HG03342 (cell line): ENCODE measurements at regions not wholly inside any gene's neighbourhood (a gene's known extent, or its start where the extent isn't known, plus 50 kb on each side); places are given as distances from the start of the nearest gene placed in this dataset.

Experiments
- ATAC-seq: cut with Tn5 transposase; IDR thresholded peaks from one replicate; pipeline ENCODE4 v1.9.1; 2021; ENCODE audit warnings: mild to moderate bottlenecking, moderate library complexity; ENCODE audit not compliant: unreplicated experiment

DNA sequence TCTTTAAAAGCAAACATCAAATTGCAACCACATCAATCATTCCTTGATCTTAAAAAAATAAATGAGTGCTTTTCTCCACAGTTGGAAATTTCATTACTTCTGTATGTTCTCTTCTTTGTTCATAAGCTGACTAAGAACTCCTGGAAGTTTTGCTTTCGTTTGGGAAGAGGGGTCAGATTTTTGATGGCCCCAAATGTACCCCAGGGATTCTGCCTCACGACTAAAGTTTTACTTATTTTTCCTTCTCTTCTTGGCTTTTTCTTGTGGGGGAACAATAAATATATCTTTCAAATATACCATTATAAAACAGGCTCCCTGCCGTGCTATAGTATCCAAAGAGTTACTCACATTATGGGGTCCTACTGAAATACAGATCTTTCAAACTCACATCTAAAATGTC, 215.0 kb upstream of the CDIN1 start:
- no peak for ATAC-seq

DNA sequence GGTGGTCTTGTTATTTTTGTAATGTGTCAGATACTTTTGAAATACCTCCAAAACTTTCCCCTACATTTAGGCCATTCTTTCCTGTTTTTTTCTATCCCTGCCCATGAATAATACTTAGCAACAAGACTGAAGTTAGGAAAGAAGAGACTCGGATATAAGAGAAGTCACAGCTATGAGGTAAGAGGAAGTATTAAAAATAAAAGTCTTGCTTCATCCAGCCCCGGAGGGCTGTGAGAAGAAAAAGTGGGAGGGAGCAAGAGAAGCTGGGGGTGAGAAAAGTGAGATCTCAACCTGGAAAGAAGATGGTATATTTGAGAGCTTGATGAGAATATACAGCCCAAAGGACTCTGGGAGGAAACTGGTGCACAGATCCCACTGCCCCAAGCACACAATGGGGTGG, 213.5 kb upstream of the CDIN1 start:
- ATAC-seq, result no peak

DNA sequence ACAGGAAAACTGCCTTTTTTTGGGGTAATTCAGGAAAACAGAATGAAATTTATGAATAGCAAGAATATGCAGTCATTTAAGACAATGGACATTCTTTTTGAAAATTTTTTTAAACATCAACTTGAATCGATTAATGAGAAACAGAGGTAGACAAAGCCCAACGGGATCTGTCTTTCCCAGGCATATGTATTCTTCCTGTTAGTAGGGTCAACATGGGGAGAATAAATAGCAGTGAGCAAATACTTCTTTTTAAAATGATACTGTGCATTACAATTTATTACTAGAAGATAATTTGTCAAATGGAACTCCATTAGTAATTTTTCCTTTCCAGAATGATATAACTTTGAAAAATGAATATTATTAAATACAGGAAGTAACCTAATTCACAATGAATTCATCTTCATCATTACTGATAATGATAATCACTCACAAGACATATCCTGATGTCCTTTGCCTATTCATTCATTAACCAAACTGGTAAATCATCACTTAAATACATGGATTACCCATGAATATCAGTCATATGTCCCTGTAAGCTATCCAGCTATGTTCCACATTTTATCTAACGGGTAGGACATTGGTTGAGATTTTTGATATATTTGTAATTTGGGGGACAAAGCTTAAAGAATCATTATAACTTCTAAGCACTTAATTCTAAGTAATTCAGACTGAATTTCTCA, 209.2 kb upstream of the CDIN1 start:
- no peak for ATAC-seq

DNA sequence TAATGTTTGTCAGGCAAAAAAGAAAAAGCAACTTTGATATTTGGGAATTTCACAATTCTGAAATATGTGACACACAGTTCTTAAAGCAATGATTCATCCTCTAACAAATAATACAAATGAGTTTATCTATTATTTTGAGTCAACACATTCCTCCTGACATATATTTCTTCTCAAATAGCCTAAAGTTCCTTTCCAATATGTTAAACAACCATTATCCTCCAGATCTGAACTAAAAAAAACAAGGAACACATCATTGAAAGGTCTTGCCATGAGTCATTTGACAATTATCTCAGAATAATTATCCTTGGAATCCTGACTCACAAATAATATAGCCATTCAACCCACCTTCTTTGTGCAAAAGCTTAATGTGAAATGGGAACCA, 208.7 kb upstream of the CDIN1 start:
- ATAC-seq, result no peak

DNA sequence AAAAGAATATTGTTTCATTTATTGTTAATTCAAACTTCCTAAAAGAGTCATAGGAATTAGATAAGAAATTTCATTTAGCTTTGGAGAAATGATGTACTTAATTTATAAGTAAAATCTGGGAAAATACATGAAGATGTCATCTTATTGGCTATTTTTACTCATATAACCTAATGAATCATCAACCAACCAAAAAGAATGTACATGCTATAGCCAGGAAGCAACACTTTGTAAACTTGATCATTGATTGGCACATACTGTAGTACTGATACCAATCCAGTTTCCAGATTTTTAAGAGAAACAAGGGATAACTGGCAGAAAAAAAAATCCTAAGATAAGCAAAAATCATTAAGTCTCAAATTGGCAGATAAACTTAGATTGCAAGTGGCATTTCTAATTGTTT, 207.9 kb upstream of the CDIN1 start:
- no peak for ATAC-seq

DNA sequence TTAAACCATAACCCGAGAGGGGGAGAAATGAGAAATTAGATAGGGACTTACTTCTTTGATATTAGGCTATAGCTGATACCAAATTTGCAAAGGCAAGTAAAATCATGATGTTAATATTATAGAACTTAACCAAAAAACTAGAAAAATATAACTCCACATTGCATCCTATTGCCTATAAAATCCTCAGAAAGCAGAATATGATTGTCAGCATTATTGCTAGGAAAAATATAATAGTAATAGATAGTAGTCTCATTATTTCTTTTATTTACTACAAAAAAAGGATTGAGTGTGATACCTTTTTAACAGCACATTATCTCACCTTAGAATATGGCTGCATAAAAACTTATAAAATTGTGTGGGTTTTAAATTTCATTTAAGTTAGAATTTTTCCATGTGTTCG, 206.5 kb upstream of the CDIN1 start:
- ATAC-seq, result no peak

DNA sequence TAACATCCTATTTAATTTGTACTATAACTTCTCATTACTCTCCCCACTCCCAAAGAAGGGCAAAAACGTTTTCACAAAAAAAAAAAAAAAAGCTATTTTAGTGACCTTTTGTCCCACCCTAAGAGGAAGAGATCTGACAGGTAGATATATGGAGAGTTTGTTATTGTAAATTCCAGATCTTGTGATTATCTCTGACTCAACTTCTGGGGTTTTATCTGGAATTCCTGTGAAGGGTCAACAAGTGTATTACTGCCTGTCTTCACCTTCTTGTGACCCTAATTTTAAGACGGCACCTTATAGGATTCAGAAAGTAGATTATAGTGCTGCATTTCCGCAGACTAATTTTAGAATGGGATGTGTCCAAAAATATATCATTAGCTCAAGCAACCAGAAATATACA, 205.9 kb upstream of the CDIN1 start:
- no peak for ATAC-seq

DNA sequence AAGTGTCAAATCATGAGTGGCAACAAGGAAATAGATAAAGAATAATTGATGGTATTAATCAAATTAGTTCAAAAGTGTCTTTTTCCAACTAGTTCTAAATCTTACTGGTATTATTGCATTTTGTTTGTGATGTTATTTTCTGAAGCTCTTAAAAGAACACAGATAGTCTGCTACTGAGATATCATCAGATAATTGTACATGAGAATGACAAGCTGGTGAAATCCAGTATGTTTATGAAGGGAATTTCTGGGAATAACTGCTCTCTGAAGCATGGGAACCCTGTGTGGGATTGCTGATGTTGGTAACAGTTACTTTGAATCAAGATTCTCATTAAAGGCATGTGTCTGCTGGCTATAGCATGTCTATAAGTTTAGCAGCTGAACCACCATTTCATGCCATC, 190.3 kb upstream of the CDIN1 start:
- ATAC-seq, result no peak

DNA sequence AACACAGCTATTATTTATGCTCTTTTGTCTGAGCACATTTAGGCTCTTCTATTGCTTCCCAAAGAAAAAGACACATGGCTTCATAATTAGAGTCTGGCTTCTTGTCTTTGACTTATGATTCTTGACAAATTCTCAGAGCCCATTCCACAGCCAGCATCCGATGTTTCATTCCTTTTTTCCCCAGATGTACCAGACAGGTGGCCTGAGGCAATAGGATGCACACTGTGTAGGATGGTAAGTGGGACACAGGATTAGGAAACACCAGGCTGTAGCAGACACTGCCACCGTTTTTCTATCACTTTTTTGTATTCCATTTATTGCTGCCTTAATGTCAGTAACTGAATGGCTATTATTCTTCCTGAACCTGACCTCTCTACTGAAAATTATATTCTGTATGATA, 188.9 kb upstream of the CDIN1 start:
- ATAC-seq, result no peak

DNA sequence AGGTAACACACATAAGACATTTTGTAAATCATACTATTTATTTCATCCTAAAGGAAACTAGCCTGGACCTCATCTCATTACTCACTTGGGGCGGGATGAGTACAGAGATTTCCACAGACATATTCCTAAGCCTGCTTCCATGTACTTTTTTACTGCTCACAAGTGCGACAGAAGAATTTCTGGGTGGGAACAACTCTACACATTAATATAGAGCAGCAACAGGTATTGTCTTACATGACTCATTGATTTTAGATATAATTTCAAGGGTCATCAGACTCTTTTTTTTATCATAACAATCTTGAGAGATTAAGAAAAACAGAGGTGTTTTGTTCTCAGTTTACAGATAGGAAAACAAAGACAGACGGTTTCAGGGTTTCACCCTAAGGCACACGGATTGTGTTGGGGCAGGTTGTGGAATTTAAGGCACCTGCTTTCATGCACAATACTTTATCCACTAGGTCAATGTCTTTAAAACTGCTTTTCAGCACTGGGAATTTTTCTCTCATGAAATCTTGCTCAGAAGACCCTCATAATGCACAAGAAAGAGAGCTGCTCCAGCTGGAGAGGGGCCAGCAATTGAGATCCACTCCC, 186.7 kb upstream of the CDIN1 start:
- no peak for ATAC-seq

DNA sequence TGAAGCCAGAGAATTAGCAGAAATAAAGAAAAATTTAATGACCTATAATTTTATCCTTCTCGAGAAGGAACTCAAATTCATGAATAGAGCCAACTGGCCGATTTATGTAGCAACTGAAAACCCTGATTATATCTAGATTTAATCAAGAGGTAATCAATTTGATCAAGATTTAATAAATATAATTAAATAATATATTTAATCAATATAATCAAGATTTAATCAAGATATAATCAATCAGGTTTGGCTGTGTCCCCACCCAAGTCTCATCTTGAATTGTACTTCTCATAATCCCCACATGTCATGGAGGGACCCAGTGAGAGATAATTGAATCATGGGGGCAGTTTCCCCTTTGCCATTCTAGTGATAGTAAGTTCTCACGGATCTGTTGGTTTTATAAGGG, 181.2 kb upstream of the CDIN1 start:
- ATAC-seq, result no peak

DNA sequence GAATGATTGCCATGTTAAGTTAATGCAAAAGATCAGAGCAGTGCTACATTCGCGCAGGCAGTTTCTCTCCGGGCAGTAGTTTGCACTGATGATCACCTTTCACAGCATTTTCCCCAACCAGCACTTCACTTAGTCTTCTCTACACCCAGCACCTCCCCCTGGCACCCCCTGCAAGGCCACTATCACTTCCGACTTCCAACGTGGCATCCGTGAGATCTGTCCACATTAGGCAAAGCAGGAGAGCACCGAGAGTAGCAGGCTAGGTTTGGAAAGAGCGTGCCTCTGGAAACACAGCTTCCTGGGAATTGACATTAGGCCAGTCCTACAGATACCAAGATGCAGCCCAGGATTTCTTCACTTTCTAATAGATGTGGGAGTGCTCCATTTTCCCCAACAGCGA, 180.2 kb upstream of the CDIN1 start:
- no peak for ATAC-seq

DNA sequence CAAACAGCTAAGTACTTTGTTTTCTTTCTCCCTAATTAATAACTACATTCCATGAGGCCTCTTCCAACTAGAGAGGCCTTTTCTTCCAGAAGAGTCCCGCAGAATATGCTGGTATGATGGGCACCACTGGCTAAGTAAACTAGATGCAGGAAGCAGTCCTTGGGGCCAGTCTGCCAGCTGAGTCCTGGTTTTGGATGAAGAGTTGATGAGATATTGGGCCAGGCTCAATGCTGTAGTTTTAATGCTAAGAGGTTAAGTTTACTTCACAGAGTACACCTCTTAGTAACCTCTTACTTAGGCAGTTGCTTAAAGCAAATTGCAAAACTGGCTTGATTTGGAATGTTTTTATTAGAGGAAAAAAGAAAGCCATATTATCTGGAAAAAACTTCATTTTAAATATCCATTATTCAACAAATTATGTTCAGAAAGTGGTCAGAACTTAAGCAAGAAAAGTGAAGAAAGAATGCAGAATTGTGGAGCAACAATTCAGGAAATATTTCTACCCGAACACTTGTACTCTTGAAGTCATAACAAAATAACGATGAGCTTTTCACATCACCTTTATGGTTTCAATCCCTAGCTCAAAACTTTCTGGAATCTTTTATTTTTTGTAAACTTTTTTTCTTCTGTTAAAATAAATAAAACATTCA, 178.4 kb upstream of the CDIN1 start:
- no peak for ATAC-seq

DNA sequence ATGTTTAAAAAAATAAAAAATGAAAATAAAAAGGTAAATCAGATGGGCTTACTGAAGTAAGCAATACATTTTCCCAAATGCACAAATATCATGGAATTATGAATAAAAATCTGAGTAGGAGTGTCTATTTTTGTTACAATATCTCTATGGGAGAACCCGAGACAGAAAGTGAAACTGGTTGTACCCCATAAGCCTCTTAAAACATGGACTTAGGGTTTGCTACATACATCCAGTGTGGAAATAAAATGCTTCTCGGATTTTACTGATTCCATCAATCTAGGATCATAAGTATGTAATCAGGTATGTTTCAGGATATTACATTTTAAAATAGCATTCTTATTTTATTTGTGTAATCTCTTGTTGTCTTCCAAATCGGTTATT, 177.8 kb upstream of the CDIN1 start:
- no peak for ATAC-seq

DNA sequence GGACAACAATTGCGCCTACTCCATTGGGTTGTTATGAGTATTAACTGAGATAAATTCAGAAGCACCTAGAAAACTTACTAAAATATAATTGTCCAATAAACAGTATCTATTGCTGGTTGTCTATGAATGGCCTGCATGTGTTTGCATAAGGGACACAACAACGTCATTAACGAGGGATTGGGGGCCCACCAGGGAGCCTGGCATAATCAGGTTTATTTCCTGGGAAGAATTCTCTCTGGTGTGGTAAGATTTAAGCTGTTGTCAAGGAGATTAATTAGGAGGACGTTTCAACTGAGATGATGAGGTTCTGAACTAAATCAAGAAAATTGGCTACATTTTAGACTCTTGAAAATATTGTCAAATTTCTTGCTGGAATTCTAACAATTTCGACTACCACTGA, 176.1 kb upstream of the CDIN1 start:
- ATAC-seq, result no peak

DNA sequence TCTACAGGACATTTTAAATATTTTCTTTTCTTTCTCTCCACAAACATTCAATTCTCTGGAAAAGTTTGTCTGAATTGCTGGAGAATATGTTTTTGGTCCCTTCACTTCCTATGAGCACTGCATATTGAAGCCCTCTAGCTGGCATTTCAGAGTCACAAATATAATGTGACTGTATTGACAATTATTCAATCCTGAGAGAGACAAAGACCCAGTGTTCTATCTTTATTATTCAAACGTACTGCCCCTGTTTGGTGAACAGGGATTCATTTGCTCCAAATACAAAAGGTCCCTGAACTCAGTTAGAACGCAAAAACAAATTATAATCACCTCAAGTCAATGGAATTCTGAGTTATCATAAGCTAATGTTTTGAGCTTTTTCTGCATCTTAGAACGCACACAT, 173.1 kb upstream of the CDIN1 start:
- ATAC-seq, result no peak

DNA sequence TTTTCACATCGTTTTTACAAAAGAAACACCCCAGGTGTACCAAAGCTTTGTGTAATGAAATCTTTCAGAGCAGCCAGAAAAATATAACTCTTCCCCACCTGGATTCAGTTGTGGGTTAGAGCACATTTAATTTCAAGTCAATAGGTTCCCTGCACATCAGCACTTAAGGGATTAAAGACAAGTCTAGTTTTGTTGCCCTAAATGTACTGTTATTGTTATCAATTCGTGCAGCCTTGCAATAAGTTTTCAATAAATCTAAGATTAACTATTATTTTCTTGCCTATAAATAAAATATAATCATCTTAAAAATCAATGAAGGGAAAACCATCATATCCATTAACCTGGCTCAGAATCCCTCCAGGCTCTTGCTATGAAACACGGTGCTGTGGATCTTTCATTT, 172.5 kb upstream of the CDIN1 start:
- ATAC-seq, result no peak

DNA sequence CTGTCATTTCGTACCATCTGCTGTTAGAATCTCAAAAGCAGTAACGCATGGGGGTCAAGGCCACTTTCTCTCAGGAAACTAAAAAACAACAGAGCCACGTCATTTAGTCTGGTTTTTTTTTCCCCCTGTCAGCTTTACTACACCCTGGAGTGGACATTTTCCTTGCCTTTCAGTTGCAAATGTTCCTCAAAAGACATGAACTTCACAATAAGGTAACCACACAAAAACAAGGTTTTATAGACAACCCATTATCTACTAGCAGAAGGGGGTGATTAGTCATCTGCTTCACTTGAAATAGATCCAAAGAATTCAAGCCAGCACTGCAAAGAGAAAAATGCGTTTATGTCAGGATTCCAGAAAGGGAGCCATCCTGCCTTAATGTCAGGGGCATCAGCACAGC, 171.8 kb upstream of the CDIN1 start:
- ATAC-seq, result no peak

DNA sequence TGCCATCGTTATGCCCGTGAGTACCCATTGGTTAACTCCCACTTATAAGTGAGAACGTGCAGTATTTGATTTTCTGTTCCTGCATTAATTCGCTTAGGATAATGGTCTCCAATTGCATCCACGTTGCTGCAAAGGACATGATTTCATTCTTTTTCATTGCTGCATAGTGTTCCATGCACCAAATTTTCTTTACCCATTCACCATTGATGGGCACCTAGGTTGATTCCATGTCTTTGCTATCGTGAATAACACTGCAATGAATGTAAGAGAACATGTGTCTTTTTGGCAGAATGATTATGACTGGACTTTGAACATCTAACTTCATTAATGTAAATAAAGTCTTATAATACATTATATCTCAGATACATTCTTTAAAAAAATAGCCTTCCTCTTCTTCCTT, 169.6 kb upstream of the CDIN1 start:
- ATAC-seq, result no peak

DNA sequence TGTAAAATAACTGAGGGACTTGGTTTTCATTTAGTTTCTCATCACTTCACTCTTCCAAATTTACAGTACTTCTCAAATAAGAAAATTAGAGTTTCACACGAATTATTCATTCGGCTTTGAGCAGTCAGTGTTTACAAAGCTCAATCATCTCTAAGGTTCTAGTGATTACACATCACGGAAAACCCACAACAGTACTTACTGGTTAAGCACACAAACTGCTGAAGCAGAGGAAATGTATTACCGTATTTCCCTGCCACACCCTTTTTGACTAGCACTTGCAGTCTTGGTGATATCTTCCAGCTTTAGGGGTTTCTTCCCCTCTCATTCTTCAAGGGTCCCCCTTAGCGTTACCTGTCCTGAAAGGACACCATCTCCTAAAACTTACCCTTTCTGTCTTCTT, 164.8 kb upstream of the CDIN1 start:
- ATAC-seq, result no peak

DNA sequence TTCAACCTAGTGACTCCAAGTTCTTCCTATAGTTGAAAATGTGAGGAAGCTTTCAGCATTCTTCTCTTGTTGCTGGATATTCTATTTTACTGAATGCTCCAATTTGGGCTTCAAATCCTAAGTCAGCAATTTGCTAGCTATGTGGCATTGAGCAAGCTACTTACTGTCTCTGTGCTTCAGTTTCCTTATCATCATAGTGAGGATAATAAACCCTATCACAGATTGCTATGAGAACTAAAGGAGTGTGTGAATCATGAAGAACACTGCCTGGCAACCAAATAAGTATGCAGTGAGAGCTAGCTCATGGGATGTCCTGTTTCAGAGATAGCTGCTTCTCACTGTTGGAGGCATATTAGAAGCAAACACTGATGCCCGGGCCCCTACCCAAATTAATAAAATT, 163.8 kb upstream of the CDIN1 start:
- ATAC-seq, result no peak

DNA sequence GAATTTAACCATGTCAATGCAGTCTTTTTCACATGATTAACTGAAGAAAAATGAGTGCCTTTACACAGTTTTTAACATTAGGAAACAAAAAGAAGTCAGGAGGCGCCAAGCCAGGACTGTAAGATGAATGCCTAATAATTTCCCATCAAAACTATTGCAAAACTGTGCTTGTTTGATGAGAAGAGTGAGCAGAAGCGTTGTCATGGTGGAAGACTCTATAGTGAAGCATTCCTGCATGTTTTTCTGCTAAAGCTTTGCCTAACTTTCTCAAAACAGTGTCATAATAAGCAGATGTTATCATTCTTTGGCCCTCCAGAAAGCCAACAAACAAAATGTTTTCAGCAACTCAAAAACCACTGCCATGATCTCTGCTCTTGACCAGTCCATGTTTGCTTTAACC, 156.8 kb upstream of the CDIN1 start:
- no peak for ATAC-seq

DNA sequence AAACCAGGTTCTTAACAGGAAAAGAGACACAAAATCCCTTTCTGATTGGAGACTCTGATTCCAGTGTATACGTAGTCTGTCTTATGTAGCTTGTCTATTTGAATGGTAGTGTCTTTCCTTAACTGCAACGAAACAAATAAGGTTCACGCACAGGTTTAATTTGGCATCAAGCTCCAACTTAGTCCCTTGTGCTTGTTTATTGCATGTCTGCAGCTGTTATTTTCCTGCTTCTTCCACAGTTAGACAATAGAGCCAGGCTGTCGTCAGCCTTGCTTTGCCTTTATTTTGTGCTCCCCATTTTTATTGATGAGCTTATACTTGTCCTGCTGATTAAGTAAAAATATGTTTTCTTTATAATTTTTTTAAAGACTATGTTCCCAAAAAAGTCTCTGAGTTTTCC, 152.7 kb upstream of the CDIN1 start:
- no peak for ATAC-seq
